Breast epithelium (tissue), 3 donors: ENCODE measurements at regions not wholly inside any gene's neighbourhood (a gene's known extent, or its start where the extent isn't known, plus 50 kb on each side); places are given as distances from the start of the nearest gene placed in this dataset.

Experiments
- POLR2A ChIP-seq: fragments of 450-650 bp; IDR thresholded peaks from one replicate; pipeline ENCODE4 v1.6.1; 2016; ENCODE audit warnings: antibody characterized with exemption, mild to moderate bottlenecking, moderate library complexity
- POLR2AphosphoS5 ChIP-seq, 3 donors: sonication (generic); formaldehyde crosslinking; IDR thresholded peaks; one replicate each; pipeline ENCODE4 v1.6.1; 2017; ENCODE audit warnings: antibody characterized with exemption in 3 of 3
- TF ChIP-seq, protein P1 (sequence below), 3 donors: fragments of 450-650 bp; IDR thresholded peaks; one replicate each; pipeline ENCODE4 v1.5.1; 2016 to 2017; ENCODE audit warnings: antibody characterized with exemption in 3 of 3, mild to moderate bottlenecking in 3 of 3, moderate library complexity in 3 of 3

DNA sequence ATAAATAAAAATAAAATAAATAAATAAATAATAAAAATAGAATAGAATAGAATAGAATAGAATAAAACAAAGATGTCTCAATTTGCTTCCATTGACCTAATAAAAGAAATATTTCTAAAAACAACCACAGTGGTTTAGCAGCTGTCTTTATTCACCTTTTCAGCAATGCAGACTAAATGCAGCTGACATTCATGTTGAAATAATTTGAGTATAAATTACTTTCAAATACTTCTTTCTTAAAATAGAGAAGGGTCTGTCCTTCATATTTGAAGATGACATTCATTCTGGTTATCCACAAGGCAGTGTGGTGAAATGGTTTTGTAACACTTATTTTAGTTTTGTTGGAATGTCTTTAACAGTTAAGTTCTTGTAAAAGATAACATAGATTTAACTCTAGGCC lies 469.4 kb downstream of the IRS1 start:
- TF ChIP-seq POLR2AphosphoS5 (IDR thresholded peaks at IDR 0.05) (no peak), POLR2A (no peak)
- TF ChIP-seq, protein P1, sequence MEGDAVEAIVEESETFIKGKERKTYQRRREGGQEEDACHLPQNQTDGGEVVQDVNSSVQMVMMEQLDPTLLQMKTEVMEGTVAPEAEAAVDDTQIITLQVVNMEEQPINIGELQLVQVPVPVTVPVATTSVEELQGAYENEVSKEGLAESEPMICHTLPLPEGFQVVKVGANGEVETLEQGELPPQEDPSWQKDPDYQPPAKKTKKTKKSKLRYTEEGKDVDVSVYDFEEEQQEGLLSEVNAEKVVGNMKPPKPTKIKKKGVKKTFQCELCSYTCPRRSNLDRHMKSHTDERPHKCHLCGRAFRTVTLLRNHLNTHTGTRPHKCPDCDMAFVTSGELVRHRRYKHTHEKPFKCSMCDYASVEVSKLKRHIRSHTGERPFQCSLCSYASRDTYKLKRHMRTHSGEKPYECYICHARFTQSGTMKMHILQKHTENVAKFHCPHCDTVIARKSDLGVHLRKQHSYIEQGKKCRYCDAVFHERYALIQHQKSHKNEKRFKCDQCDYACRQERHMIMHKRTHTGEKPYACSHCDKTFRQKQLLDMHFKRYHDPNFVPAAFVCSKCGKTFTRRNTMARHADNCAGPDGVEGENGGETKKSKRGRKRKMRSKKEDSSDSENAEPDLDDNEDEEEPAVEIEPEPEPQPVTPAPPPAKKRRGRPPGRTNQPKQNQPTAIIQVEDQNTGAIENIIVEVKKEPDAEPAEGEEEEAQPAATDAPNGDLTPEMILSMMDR (IDR thresholded peaks at IDR 0.05), result no peak
